ENCODE measurements at regions not wholly inside any gene's neighbourhood (a gene's known extent, or its start where the extent isn't known, plus 50 kb on each side); places are given as distances from the start of the nearest gene placed in this dataset.

- Histone ChIP-seq H3K36me3 (no peaks in the 10 kb centered on the region), H3K4me3 (no peak overlapping the region), H3K9me3 (no peaks in the 10 kb centered on the region), H3K27me3 (peaks cover 2% of the 10 kb centered on the region; the same call in 1 of the 2 replicates)
- DNase-seq: no peak
These were observed 454.3 kb downstream of the HAPSTR1 start for GRCh38 chr16:9545522-9546437.

DNA sequence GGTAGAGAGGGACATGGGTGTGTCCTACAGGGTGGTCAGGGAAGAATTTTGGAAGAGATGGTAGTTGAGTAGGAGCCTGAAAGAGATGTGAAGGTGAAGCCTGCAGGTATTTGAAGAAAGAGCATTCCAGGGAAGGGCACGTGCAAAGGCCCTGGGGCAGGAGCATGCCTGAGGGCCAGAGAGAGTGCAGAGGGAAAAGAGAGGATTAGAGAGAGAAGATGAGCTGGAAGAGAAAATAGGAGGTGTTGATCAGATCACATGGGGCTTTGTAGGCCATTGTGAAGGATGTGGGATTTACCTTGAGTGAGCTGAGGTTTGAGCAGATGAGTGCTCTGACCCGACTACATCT is 455.0 kb downstream of the HAPSTR1 start:
- H3K4me3 ChIP-seq: no peak overlapping the region
- no peaks in the 10 kb centered on the region; the same call in 1 of the 2 replicates for H3K27me3 ChIP-seq
- no peak for DNase-seq
- no peaks in the 10 kb centered on the region for H3K36me3 ChIP-seq
- no peaks in the 10 kb centered on the region for H3K9me3 ChIP-seq

GRCh38 chr16:9549487-9549886 is 458.0 kb downstream of the HAPSTR1 start:
- no peaks in the 10 kb centered on the region for H3K36me3 ChIP-seq
- H3K4me3 ChIP-seq: no peak overlapping the region
- H3K9me3 ChIP-seq: no peaks in the 10 kb centered on the region
- no peak for DNase-seq
- no peaks in the 10 kb centered on the region for H3K27me3 ChIP-seq

DNA sequence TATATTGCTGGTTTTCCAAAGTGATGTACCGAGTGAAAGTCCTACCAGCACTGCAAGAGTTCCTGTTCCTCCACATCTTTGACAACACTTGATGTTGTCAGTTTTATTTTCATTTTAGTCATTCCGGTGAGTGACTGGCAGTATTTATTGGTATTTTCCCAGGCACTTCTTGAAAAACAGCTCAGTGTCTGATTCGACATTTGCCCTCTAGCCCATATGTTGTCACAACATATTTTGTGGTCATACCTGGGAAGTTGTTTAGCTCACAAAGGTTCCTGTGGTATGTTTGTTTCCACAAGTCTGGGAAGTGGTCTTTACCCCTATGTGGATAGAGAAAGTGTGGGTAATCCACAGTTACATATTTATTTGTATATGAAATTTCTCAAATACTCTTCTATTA is 463.6 kb downstream of the HAPSTR1 start:
- Histone ChIP-seq H3K27me3 (peaks cover 2% of the 10 kb centered on the region; the same call in 1 of the 2 replicates), H3K9me3 (no peaks in the 10 kb centered on the region), H3K4me3 (no peak overlapping the region), H3K36me3 (no peaks in the 10 kb centered on the region)
- DNase-seq: no peak

DNA sequence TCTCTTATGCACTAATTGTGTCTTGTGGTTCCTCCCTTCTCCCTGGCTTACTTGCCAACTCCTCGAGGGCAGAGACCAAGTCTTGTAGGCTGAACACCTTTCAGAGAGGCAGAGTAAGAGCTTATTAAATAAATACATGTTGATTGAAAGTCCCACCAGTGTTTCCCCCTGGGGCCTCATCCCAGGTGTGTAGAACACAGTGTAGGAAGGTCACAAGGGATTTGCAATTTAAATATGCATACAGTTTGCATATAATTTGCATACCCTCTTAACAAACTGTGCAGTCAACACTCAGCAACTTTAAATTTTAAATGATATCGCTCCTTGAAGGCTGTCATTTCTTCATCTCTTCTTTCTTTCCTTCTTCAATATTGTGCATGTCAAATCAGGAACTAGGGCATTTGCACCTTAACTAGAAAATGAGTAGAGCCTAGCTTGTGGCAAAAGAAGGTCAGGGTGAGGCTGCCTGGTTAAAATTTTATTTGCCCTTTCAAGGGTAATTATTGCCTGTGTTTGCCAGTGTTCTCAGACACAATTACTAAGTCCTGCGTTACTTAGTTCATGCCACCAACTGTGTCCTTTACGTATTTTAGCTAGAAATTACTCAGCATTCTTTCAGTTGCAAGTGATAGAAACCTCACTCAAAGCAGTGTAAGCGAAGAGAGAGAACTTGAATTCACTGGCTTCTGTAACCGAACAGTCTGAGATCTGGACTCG is 465.7 kb downstream of the HAPSTR1 start:
- Histone ChIP-seq H3K27me3 (peaks cover 2% of the 10 kb centered on the region; the same call in 1 of the 2 replicates), H3K4me3 (no peak overlapping the region), H3K9me3 (no peaks in the 10 kb centered on the region), H3K36me3 (no peaks in the 10 kb centered on the region)
- no peak for DNase-seq

DNA sequence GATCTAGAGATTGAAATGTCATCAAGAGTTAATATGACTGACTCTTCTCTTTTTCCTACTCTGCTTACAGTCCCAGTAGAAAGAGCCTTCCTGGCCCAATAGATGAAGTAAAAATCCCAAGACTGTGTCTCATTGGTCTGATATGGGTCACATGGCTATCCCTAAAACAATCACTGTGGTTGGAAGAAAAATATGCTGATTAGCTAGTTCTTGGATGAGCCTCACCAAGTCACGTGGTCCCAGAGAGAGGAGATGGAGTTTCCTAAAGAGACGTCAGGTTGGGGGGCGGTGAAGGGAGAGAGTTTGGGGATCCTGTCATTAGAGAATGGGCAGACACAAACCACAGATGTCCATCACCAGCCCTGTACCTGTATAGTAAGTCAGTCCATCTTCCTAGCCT is 466.3 kb downstream of the HAPSTR1 start:
- no peak for DNase-seq
- no peaks in the 10 kb centered on the region for H3K36me3 ChIP-seq
- H3K9me3 ChIP-seq: no peaks in the 10 kb centered on the region
- no peak overlapping the region for H3K4me3 ChIP-seq
- H3K27me3 ChIP-seq: peaks cover 2% of the 10 kb centered on the region; the same call in 1 of the 2 replicates

GRCh38 chr16:9566099-9566498 is 474.7 kb downstream of the HAPSTR1 start:
- no peaks in the 10 kb centered on the region for H3K36me3 ChIP-seq
- no peak for DNase-seq
- H3K27me3 ChIP-seq: peaks cover 9% of the 10 kb centered on the region
- no peaks in the 10 kb centered on the region for H3K9me3 ChIP-seq
- H3K4me3 ChIP-seq: no peak overlapping the region

DNA sequence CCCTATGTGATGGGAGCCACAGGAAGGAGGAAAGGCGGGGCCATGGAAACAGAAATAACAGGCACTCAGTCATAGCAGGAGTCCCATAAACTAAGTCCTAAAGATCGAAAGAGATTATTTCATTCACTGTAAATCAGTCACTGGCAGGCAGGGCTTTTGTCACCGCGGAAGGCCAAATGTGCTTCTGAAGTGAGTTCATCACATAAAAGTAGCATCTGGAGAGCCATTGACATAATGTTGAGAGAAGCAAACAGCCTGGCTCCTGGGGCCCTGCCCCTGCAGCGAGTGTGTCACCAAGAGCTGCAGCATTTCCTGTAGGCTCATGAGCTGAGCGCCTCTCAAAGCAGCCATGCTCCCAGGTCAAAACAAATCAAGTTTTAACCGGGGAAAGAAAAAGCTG is 476.2 kb downstream of the HAPSTR1 start:
- DNase-seq: no peak
- H3K27me3 ChIP-seq: peaks cover 9% of the 10 kb centered on the region
- H3K36me3 ChIP-seq: no peaks in the 10 kb centered on the region
- no peaks in the 10 kb centered on the region for H3K9me3 ChIP-seq
- no peak overlapping the region for H3K4me3 ChIP-seq

DNA sequence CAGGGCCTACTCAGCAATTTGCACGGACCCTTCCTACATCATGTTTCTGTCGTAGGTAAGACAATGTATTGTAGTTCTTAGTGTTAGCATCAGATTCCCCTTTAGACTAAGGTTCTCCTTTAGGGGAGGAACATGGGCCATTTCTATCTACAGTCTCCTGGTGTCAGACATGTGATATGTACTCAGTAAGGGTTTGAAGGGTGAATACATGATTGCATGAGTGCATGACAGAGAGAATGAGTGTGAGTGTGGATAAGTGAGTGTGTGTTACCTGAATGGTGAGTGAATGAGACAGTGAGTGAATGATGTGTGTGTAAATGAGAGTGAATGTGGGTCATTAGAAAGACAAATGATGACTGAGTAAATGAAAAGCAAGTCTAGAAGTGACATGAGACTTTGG is 476.8 kb downstream of the HAPSTR1 start:
- H3K4me3 ChIP-seq: no peak overlapping the region
- no peaks in the 10 kb centered on the region for H3K36me3 ChIP-seq
- DNase-seq: no peak
- H3K9me3 ChIP-seq: no peaks in the 10 kb centered on the region
- H3K27me3 ChIP-seq: peaks cover 9% of the 10 kb centered on the region

- no peak for DNase-seq
- no peaks in the 10 kb centered on the region for H3K9me3 ChIP-seq
- peaks cover 12% of the 10 kb centered on the region for H3K27me3 ChIP-seq
- H3K36me3 ChIP-seq: no peaks in the 10 kb centered on the region
- H3K4me3 ChIP-seq: no peak overlapping the region
These were observed 479.1 kb downstream of the HAPSTR1 start for GRCh38 chr16:9570521-9570920.

DNA sequence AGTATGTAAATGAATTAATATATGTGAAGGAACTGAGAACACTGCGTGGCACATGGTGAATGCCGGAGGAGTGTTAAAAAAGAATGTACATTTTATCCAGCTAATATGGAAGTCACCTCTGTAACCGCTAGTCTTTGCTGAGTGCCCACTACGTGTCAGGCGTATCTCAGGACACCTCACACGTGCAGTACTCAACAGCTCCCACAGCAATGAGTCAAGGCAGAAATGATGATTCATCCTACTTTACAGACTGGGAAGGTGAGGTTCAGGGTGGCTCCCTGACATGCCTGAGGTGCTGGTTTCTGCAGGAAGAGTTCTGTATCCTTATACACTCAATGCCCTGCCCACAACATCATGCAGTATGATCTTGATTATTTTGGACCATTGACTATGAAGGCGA is 487.0 kb downstream of the HAPSTR1 start:
- H3K4me3 ChIP-seq: no peak overlapping the region
- no peaks in the 10 kb centered on the region for H3K9me3 ChIP-seq
- no peaks in the 10 kb centered on the region for H3K36me3 ChIP-seq
- peaks cover 6% of the 10 kb centered on the region for H3K27me3 ChIP-seq
- no peak for DNase-seq

DNA sequence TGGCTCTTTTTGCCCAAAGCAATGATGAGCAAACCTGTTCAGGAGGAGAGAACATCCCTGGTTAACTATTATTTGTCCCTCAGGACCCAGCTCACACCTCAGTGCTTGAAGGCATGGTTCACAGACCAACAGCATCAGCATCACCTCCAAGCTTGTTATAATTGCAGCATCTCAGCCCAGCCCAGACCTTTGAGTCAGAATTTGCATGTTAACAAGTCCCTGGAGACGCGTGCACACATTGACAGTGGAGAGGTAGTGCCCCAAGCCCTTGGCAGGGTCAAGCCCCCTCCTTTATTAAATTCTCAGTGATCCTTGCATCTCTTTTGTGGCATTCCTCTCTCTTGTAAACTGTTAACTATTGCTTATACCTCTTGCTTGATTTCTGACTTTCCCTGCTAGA is 488.6 kb downstream of the HAPSTR1 start:
- Histone ChIP-seq H3K36me3 (no peaks in the 10 kb centered on the region), H3K27me3 (peaks cover under 1% of the 10 kb centered on the region; the same call in 1 of the 2 replicates), H3K9me3 (no peaks in the 10 kb centered on the region), H3K4me3 (no peak overlapping the region)
- no peak for DNase-seq

DNA sequence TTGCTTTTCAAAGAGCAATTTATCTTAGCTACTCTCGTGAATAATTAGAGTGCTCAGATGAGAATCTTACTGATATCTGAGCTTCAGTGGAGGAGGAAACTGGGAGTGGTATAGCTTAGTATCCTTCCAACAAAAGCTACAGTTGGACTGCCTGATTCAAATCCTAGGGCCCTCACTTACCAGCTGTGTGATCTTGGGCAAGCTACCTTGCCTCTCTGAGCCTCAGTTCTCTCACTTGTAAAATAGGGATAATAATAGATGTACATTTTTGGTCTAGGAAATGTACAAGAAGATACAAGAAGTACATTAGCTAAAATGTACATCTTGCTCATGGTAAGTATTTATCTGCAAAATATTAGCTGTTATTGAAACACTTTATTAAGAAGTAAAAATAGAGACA is 502.0 kb downstream of the HAPSTR1 start:
- DNase-seq: no peak
- H3K9me3 ChIP-seq: no peaks in the 10 kb centered on the region
- no peak overlapping the region for H3K4me3 ChIP-seq
- H3K27me3 ChIP-seq: peaks cover 4% of the 10 kb centered on the region; the same call in 1 of the 2 replicates
- no peaks in the 10 kb centered on the region for H3K36me3 ChIP-seq

- Histone ChIP-seq H3K4me3 (no peak overlapping the region), H3K27me3 (peaks cover 4% of the 10 kb centered on the region; the same call in 1 of the 2 replicates), H3K9me3 (no peaks in the 10 kb centered on the region), H3K36me3 (no peaks in the 10 kb centered on the region)
- no peak for DNase-seq
These were observed 502.6 kb downstream of the HAPSTR1 start for GRCh38 chr16:9594047-9594446.

DNA sequence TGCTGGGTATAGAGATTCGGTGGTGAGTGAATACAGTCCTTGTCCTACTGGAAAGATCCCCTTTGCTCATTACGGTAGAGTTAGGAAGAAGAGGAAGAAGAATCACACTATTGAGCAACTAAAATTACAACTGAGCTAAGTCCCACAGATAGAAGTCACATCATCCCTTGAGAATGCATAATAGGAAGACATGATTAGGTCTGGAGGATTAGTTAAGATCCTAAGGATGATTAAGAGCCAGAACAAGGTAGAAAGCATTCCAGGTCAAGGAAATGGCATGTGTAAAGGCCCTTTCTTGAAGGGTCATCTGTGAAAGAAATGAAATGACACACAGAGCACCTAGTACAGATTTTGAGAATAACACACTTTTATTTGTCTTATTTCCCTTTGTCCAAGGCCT is 503.5 kb downstream of the HAPSTR1 start:
- DNase-seq: no peak
- no peaks in the 10 kb centered on the region for H3K9me3 ChIP-seq
- no peak overlapping the region for H3K4me3 ChIP-seq
- H3K36me3 ChIP-seq: no peaks in the 10 kb centered on the region
- H3K27me3 ChIP-seq: peaks cover 4% of the 10 kb centered on the region; the same call in 1 of the 2 replicates

GRCh38 chr16:9595393-9595792 is 503.9 kb downstream of the HAPSTR1 start:
- H3K36me3 ChIP-seq: no peaks in the 10 kb centered on the region

GRCh38 chr16:9596788-9597187 is 505.3 kb downstream of the HAPSTR1 start:
- Histone ChIP-seq H3K36me3 (no peaks in the 10 kb centered on the region), H3K9me3 (no peaks in the 10 kb centered on the region), H3K27me3 (peaks cover 4% of the 10 kb centered on the region; the same call in 1 of the 2 replicates), H3K4me3 (no peak overlapping the region)
- no peak for DNase-seq

More at GRCh38 chr16:9595393-9595792, 503.9 kb downstream of the HAPSTR1 start:
- no peak for DNase-seq
- Histone ChIP-seq H3K4me3 (no peak overlapping the region), H3K27me3 (peaks cover 4% of the 10 kb centered on the region; the same call in 1 of the 2 replicates), H3K9me3 (no peaks in the 10 kb centered on the region)

Measured in MG63 (cell line).